HFF-Myc (cell line): ENCODE measurements at regions not wholly inside any gene's neighbourhood (a gene's known extent, or its start where the extent isn't known, plus 50 kb on each side); places are given as distances from the start of the nearest gene placed in this dataset.

Experiments used
- DNase-seq: peaks from one replicate; pipeline ENCODE4 v3.0.0-alpha.2; 2011; ENCODE audit warnings: low read depth; ENCODE audit errors: extremely low read depth
- H3K4me3 ChIP-seq: replicated peaks from 2 replicates; pipeline ENCODE4 v1.5.1; 2011; ENCODE audit warnings: low read depth, mild to moderate bottlenecking, control low read depth, low read length
- TF ChIP-seq, protein P1 (sequence below): IDR thresholded peaks from 2 replicates; pipeline ENCODE4 v1.5.1; 2012; ENCODE audit warnings: mild to moderate bottlenecking, low read depth, low read length, control low read depth; ENCODE audit errors: missing control alignments

DNA sequence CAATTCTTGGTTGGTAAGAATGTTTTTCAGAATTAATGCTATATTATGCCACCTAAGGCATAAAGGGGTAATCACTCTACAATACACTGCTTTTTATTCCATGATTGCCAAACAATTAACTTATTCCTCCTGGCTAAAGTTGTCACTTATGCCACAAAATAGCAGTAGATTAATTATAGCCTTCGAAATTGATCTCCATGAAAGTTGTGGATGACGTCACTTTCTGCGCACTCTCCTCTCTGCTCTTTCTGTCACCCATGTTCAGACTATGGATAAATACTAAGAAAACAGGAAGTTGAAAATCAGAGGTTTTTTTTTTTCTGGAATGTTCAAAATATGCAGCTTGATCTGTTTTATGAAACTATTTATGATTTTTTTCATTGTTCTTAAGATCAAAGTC lies 790.1 kb upstream of the CNTN5 start:
- H3K4me3 ChIP-seq = no peak overlapping the region
- TF ChIP-seq, protein P1, sequence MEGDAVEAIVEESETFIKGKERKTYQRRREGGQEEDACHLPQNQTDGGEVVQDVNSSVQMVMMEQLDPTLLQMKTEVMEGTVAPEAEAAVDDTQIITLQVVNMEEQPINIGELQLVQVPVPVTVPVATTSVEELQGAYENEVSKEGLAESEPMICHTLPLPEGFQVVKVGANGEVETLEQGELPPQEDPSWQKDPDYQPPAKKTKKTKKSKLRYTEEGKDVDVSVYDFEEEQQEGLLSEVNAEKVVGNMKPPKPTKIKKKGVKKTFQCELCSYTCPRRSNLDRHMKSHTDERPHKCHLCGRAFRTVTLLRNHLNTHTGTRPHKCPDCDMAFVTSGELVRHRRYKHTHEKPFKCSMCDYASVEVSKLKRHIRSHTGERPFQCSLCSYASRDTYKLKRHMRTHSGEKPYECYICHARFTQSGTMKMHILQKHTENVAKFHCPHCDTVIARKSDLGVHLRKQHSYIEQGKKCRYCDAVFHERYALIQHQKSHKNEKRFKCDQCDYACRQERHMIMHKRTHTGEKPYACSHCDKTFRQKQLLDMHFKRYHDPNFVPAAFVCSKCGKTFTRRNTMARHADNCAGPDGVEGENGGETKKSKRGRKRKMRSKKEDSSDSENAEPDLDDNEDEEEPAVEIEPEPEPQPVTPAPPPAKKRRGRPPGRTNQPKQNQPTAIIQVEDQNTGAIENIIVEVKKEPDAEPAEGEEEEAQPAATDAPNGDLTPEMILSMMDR = no peak
- DNase-seq = no peak

- TF ChIP-seq, protein P1 = no peak
- no peak for DNase-seq
- no peak overlapping the region for H3K4me3 ChIP-seq
Observed at GRCh38 chr11:98234698-98235097, 786.1 kb upstream of the CNTN5 start.

DNA sequence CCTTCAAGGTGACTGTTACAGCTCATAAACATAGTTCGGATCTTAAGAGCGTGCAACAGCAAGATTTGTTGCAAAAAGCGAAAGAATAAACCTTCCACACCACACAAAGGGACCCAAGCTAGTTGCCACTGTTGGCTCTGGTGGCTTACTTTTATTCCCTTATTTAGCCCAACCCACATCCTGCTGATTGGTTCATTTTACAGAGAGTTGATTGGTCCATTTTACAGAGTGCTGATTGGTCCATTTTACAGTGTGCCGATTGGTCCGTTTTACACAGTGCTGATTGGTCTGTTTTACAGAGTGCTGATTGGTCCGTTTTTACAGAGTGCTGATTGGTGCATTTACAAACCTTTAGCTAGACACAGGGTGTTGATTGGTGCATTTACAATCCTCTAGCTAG lies 776.9 kb upstream of the CNTN5 start:
- no peak overlapping the region for H3K4me3 ChIP-seq
- DNase-seq = no peak
- TF ChIP-seq, protein P1 = no peak

DNA sequence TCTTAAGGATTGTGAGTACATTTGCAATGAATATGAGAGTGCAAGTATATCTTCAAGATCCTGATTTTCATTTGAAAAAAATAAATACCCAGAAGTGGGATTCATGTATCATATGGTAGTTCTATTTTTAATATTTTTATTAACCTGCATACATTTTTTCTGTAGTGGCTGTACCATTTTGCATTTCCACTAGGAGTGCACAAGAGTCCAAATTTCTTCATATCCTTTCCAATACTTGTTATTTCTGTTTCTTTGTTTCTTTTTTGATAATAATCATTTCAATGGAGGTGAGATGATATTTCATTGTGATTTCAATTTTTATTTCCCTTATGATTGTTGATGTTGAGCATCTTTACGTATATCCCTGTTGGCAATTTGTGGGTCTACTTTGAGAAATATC lies 759.8 kb upstream of the CNTN5 start:
- H3K4me3 ChIP-seq = no peak overlapping the region
- DNase-seq = no peak
- TF ChIP-seq, protein P1 = no peak

DNA sequence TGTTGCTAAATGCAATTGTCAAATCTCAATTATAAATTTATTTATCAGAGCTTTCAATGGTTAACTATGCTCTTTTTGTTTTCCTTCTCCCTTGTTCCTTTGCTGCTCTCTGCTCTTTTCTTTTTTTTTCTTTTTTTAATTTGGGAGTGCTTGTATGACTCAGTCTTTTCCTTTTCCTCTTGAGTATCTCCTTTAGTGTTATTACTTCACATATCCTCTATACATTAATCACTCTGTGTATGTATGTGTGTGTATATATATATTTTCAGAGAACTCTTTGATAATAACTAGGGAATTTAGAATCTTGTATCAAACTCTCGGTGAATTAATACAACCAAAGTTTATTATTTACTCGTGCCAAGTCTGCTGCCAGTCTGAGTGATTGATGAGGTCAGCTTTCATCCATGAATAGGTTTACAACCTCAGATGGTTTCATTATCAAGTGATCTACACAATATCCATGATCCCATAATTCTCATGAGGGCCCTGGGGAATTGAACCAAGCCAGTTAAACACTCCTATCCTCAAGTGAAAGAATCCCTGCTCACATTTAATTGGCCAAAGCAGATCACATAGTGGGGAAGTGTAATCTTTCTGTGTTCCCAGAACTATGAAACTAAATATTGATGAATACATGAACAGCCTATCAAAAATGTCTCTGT lies 743.4 kb upstream of the CNTN5 start:
- no peak overlapping the region for H3K4me3 ChIP-seq
- no peak for DNase-seq
- TF ChIP-seq, protein P1 = no peak

- no peak for DNase-seq
- H3K4me3 ChIP-seq = no peak overlapping the region
- TF ChIP-seq, protein P1 = no peak
Observed at GRCh38 chr11:98289617-98290263, 731.0 kb upstream of the CNTN5 start.
